CD8-positive, alpha-beta memory T cell (primary cell): ENCODE measurements at regions not wholly inside any gene's neighbourhood (a gene's known extent, or its start where the extent isn't known, plus 50 kb on each side); places are given as distances from the start of the nearest gene placed in this dataset.

Source experiments
- CTCF ChIA-PET: fragments of 350-600 bp; sonication (Branson Sonifier 250); formaldehyde crosslinking; loops from one replicate; lab custom pipeline; 2021; ENCODE audit warnings: antibody characterized with exemption; lab: Charles Lee
- POLR2A ChIA-PET: fragments of 350-600 bp; sonication (Branson Sonifier 250); formaldehyde crosslinking; loops from one replicate; lab custom pipeline; 2021; ENCODE audit warnings: antibody characterized with exemption; lab: Charles Lee
- DNase-seq, 5 donors: peaks; one replicate each; pipeline versions ENCODE4 v3.0.0 to v3.0.0-alpha.2; 2020 to 2022; ENCODE audit warnings: mixed read lengths in 1 of 5
- H3K27ac ChIP-seq: one replicate; pipeline ENCODE4 v1.7.0; 2013; ENCODE audit warnings: low read depth, mild to moderate bottlenecking, low read length, moderate library complexity
- H3K27me3 ChIP-seq: 2 replicates; pipeline ENCODE4 v1.7.0; 2013; ENCODE audit warnings: low read length, mild to moderate bottlenecking; ENCODE audit not compliant: insufficient read depth, poor library complexity, severe bottlenecking
- H3K36me3 ChIP-seq: 2 replicates; pipeline ENCODE4 v1.7.0; 2013; ENCODE audit warnings: mild to moderate bottlenecking, low read length, moderate library complexity; ENCODE audit not compliant: insufficient read depth
- H3K4me1 ChIP-seq: 2 replicates; pipeline ENCODE4 v1.7.0; 2013; ENCODE audit warnings: mild to moderate bottlenecking, low read length, moderate library complexity; ENCODE audit not compliant: insufficient read depth
- H3K4me3 ChIP-seq: 2 replicates; pipeline ENCODE4 v1.7.0; 2013; ENCODE audit warnings: mild to moderate bottlenecking, low read length
- H3K9me3 ChIP-seq: 2 replicates; pipeline ENCODE4 v1.7.0; 2013; ENCODE audit warnings: mild to moderate bottlenecking, low read length
- H3K27ac Mint-ChIP-seq, 8 donors: one replicate each; pipeline ENCODE4 v1.8.0; 2020 to 2021; ENCODE audit warnings: mixed read lengths in 8 of 8, mild to moderate bottlenecking in 6 of 8, inconsistent platforms in 3 of 8, moderate library complexity in 3 of 8
- H3K27me3 Mint-ChIP-seq, 2 donors: one replicate each; pipeline ENCODE4 v1.8.0; 2020 to 2021; ENCODE audit warnings: mixed read lengths in 2 of 2, mild to moderate bottlenecking in 1 of 2, moderate library complexity in 1 of 2
- H3K36me3 Mint-ChIP-seq, 3 donors: one replicate each; pipeline ENCODE4 v1.8.0; 2020 to 2021; ENCODE audit warnings: mixed read lengths in 3 of 3, inconsistent platforms in 1 of 3, mild to moderate bottlenecking in 1 of 3
- H3K4me1 Mint-ChIP-seq, 3 donors: one replicate each; pipeline ENCODE4 v1.8.0; 2020 to 2021; ENCODE audit warnings: mixed read lengths in 3 of 3, inconsistent platforms in 1 of 3, mild to moderate bottlenecking in 1 of 3
- H3K4me3 Mint-ChIP-seq, 7 donors: one replicate each; pipeline ENCODE4 v1.8.0; 2020 to 2021; ENCODE audit warnings: mixed read lengths in 7 of 7, mild to moderate bottlenecking in 6 of 7, moderate library complexity in 4 of 7, inconsistent platforms in 2 of 7
- H3K9me3 Mint-ChIP-seq, 5 donors: one replicate each; pipeline ENCODE4 v1.8.0; 2020 to 2022; ENCODE audit warnings: mixed read lengths in 5 of 5, mild to moderate bottlenecking in 3 of 5, moderate library complexity in 2 of 5, inconsistent platforms in 1 of 5

DNA sequence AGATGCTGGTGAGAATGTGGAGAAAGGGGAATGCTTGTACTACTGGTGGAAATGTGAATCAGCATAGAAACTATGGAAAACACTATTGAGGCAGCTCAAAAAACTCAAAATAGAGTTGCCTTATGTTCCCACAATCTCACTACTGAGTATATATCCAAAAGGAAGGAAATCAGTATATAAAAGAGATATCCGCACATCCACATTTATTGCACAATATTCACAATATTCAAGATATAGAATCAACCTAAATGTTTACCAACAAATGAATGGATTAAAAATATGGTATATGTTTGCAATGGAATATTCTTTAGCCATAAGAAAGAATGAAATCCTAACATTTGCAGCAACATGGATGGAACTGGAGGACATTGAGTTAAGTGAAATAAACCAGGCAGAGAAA, 686.8 kb downstream of the OTOL1 start:
- POLR2A ChIA-PET, result no interaction called here
- H3K4me1 ChIP-seq, result no peaks in the 10 kb centered on the region
- no peak for DNase-seq
- Mint-ChIP-seq H3K4me1 (no peaks in the 10 kb centered on the region), H3K4me3 (no peak overlapping the region), H3K36me3 (no peaks in the 10 kb centered on the region), H3K27ac (no peak overlapping the region), H3K27me3 (no peaks in the 10 kb centered on the region), H3K9me3 (peaks cover under 1 to 18% (median 13%) of the 10 kb centered on the region in 5 donors)
- CTCF ChIA-PET, result no interaction called here
- no peaks in the 10 kb centered on the region for H3K9me3 ChIP-seq
- no peaks in the 10 kb centered on the region for H3K36me3 ChIP-seq
- no peaks in the 10 kb centered on the region for H3K27me3 ChIP-seq
- no peak overlapping the region for H3K4me3 ChIP-seq
- H3K27ac ChIP-seq, result no peak overlapping the region

DNA sequence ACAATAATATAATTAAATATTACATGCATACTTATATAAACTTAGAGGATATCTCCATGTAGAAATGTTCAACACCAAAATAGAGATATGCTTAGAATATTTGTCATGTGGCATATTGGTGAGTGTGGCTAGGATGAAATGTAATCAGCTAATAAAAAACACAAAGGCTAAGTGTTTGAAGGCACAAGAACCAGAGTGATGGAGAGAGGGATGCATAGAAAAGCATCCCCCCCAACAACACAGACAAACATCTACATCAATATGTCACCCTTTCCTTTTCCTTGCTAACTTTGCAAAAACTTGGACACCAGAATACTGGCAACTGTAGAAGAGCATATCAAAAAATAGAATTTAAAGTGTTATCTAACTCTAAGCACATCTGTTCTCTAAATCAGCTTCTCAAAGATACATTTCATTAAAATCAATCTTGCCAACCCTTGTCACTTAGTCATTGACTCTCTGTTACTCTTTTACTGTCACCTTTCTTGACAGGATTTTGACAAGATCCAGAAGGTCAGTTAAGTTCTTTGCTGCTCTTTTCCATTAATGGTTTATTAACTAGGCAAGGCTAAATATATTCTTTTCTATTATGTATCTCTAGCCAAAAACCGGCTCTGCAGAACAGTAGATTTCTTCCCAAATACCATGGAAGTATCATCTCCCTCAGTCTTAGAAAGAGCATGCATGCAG, 695.9 kb downstream of the OTOL1 start:
- Histone ChIP-seq H3K4me3 (no peak overlapping the region), H3K9me3 (no peaks in the 10 kb centered on the region), H3K27ac (no peak overlapping the region), H3K4me1 (no peaks in the 10 kb centered on the region), H3K27me3 (no peaks in the 10 kb centered on the region), H3K36me3 (no peaks in the 10 kb centered on the region)
- Mint-ChIP-seq H3K4me3 (no peak overlapping the region), H3K9me3 (peaks cover 7 to 23% (median 13%) of the 10 kb centered on the region in 5 donors), H3K27me3 (no peaks in the 10 kb centered on the region), H3K36me3 (no peaks in the 10 kb centered on the region), H3K4me1 (no peaks in the 10 kb centered on the region), H3K27ac (no peak overlapping the region)
- no peak for DNase-seq
- ChIA-PET POLR2A (no interaction called here), CTCF (no interaction called here)

DNA sequence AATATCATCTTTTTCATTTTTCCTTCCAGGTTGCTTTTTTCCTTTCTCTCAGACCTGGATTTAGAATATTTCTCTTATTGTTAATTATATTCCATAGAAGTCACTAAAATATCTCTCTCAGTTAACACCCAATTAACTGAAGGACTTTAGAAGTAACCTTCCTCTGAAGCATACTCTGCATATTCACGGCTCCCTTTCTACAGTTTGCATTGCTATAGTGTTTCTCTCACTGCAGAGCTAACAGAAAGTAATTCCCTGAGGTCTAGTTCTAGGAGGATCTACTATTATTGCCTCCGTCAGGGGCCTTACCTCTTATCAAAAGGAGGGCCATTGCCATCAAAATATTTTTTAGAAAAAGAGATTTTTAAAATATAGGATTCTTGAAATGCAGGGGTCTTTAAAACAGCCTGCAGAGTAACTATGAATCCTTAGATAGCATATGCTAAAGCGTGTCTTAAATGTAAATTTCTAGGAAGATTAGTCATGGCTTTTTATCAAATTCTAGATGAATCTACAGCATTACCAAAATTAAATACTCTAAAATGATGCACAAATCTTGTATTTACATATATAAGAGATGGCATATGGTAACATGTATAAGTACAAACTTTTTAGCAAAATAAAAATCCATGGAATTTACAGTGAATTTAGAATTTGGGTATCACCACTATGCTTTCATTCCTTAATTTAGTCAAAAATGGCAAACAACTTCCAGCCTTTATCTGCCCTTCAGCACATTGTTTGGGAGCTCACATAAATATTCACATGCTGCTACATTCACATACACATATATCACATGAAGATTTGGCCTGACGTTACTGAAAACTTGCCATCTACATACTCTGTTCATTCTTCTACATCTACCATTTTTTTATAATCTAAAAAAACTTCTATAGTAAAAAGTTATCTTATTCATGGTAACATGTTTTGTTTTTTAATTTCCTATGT, 696.8 kb downstream of the OTOL1 start:
- Histone ChIP-seq H3K4me3 (no peak overlapping the region), H3K9me3 (no peaks in the 10 kb centered on the region), H3K27ac (no peak overlapping the region), H3K27me3 (no peaks in the 10 kb centered on the region), H3K4me1 (no peaks in the 10 kb centered on the region), H3K36me3 (no peaks in the 10 kb centered on the region)
- Mint-ChIP-seq H3K9me3 (peaks cover 7 to 23% (median 10%) of the 10 kb centered on the region in 5 donors), H3K27me3 (no peaks in the 10 kb centered on the region), H3K4me3 (no peak overlapping the region), H3K27ac (no peak overlapping the region), H3K4me1 (no peaks in the 10 kb centered on the region), H3K36me3 (no peaks in the 10 kb centered on the region)
- ChIA-PET CTCF (no interaction called here), POLR2A (no interaction called here)
- no peak for DNase-seq

DNA sequence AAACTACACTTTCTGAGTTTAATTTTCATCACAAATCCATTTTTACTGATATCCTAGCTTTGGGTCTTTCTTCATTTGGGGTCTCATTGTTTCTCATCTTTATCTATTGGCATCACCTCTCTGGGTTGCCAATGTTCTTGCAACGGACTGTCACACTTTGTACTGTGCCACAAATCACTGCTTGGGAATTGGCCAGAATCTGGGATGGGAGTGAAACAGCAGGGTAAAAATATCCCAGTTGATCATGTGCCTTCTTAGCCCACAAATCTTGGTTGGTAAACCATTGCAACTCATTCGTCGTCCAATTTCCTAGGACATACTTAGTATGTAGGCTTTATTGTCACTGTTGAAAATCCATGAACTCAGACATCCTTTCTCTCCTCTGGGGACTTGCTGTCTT, 698.5 kb downstream of the OTOL1 start:
- DNase-seq, result no peak
- H3K4me3 Mint-ChIP-seq, result no peak overlapping the region
- H3K4me1 Mint-ChIP-seq, result no peaks in the 10 kb centered on the region
- H3K9me3 ChIP-seq, result no peaks in the 10 kb centered on the region
- H3K27ac ChIP-seq, result no peak overlapping the region
- no peaks in the 10 kb centered on the region for H3K4me1 ChIP-seq
- no peaks in the 10 kb centered on the region for H3K36me3 Mint-ChIP-seq
- no peaks in the 10 kb centered on the region for H3K27me3 Mint-ChIP-seq
- H3K4me3 ChIP-seq, result no peak overlapping the region
- ChIA-PET POLR2A (no interaction called here), CTCF (no interaction called here)
- no peak overlapping the region for H3K27ac Mint-ChIP-seq
- no peaks in the 10 kb centered on the region for H3K27me3 ChIP-seq
- peaks cover 3 to 14% (median 6%) of the 10 kb centered on the region in 5 donors for H3K9me3 Mint-ChIP-seq
- H3K36me3 ChIP-seq, result no peaks in the 10 kb centered on the region

DNA sequence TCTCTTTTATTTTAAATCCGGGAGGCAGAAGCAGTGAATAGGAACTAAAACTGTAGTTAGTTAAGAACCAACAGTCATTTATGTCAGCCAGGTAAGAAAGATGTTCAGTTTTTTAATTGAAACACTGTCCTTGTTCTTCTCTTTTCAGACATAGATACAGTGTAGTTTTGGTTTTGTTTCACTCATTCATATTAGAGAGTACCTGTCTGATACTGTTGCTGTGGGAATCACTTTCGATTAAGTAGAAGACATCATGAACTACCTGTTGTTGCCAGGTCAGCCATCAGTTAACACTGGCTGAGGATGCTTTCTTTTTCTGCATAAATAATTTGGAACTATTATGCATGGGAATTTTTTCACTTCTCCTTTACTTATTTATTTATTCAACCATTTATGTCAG, 700.4 kb downstream of the OTOL1 start:
- Histone ChIP-seq H3K27me3 (no peaks in the 10 kb centered on the region), H3K4me1 (no peaks in the 10 kb centered on the region), H3K36me3 (no peaks in the 10 kb centered on the region), H3K4me3 (no peak overlapping the region), H3K9me3 (no peaks in the 10 kb centered on the region), H3K27ac (no peak overlapping the region)
- no peak for DNase-seq
- CTCF ChIA-PET, result no interaction called here
- H3K27ac Mint-ChIP-seq, result no peak overlapping the region
- H3K4me1 Mint-ChIP-seq, result no peaks in the 10 kb centered on the region
- no peaks in the 10 kb centered on the region for H3K36me3 Mint-ChIP-seq
- POLR2A ChIA-PET, result no interaction called here
- peaks cover 1 to 13% (median 5%) of the 10 kb centered on the region in 5 donors for H3K9me3 Mint-ChIP-seq
- no peaks in the 10 kb centered on the region for H3K27me3 Mint-ChIP-seq
- no peak overlapping the region for H3K4me3 Mint-ChIP-seq

DNA sequence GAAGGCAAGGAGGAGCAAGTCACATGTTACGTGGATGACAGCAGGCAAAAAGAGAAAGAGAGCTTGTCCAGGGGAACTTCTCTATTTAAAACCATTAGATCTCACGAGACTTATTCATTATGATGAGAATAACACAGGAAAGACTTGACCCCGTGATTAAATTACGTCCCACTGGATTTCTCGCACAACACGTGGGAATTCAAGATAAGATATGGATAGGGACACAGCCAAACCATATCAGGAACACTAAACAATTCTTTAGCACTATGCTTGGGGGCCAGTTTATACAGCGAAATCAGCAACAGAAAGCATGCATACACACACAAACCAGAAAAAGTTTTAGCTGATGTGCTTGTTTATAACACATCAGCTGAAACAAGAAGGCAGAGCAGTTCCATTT, 704.2 kb downstream of the OTOL1 start:
- Mint-ChIP-seq H3K4me1 (no peaks in the 10 kb centered on the region), H3K4me3 (no peak overlapping the region), H3K27ac (no peak overlapping the region), H3K9me3 (peaks cover 0 to 8% (median 2%) of the 10 kb centered on the region in 5 donors), H3K36me3 (no peaks in the 10 kb centered on the region), H3K27me3 (no peaks in the 10 kb centered on the region)
- H3K4me1 ChIP-seq, result no peaks in the 10 kb centered on the region
- H3K36me3 ChIP-seq, result no peaks in the 10 kb centered on the region
- CTCF ChIA-PET, result no interaction called here
- H3K9me3 ChIP-seq, result no peaks in the 10 kb centered on the region
- DNase-seq, result no peak
- POLR2A ChIA-PET, result no interaction called here
- no peaks in the 10 kb centered on the region for H3K27me3 ChIP-seq
- no peak overlapping the region for H3K27ac ChIP-seq
- H3K4me3 ChIP-seq, result no peak overlapping the region

DNA sequence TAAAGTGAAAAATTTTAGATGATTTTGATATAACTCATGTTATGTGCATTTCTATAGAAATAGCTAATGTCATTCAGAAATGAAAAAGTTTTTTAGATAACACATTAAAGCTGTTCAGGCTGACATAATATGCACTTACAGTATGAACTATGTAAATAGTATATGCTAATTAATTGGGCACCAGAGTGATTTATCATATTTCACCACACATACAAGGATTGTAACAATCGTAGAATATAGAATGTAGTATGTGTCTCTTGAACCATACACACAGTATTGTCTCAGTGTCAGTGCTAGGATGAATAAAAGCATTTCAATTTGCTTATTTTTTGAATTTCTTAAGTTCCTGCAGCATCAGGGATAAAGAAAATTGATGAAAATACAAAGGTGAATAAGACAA, 710.0 kb downstream of the OTOL1 start:
- Histone ChIP-seq H3K4me1 (no peaks in the 10 kb centered on the region), H3K4me3 (no peak overlapping the region), H3K27me3 (no peaks in the 10 kb centered on the region), H3K27ac (no peak overlapping the region), H3K36me3 (no peaks in the 10 kb centered on the region), H3K9me3 (no peaks in the 10 kb centered on the region)
- POLR2A ChIA-PET, result no interaction called here
- Mint-ChIP-seq H3K4me3 (no peak overlapping the region), H3K9me3 (peaks cover 0 to 14% (median 0%) of the 10 kb centered on the region in 5 donors), H3K27ac (no peak overlapping the region), H3K4me1 (no peaks in the 10 kb centered on the region), H3K27me3 (no peaks in the 10 kb centered on the region), H3K36me3 (no peaks in the 10 kb centered on the region)
- DNase-seq, result no peak
- CTCF ChIA-PET, result no interaction called here

DNA sequence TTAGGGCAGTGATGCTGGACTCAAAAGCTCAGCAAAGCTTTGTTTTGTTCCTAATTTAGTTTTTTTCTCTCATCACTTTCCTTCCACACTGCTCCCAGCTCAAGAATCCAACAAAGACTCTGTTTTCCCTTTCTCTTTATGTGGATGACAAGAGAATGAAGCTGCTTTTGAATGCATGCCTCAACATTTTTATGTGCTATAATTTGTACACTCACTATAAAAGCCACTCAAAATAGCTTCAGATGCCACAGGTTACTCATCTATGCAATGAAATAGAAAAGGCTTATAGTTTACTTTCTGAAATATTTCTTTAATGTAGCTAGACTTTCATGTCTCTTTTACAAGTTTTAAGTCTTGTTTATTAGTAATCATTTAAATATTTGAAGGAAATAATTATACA, 714.9 kb downstream of the OTOL1 start:
- no peaks in the 10 kb centered on the region for H3K4me1 ChIP-seq
- ChIA-PET CTCF (no interaction called here), POLR2A (no interaction called here)
- no peaks in the 10 kb centered on the region for H3K36me3 ChIP-seq
- H3K9me3 Mint-ChIP-seq, result peaks cover 0 to 9% (median 2%) of the 10 kb centered on the region in 5 donors
- DNase-seq, result no peak
- H3K27ac ChIP-seq, result no peak overlapping the region
- no peak overlapping the region for H3K4me3 ChIP-seq
- H3K27ac Mint-ChIP-seq, result no peak overlapping the region
- H3K9me3 ChIP-seq, result no peaks in the 10 kb centered on the region
- H3K36me3 Mint-ChIP-seq, result no peaks in the 10 kb centered on the region
- H3K4me1 Mint-ChIP-seq, result no peaks in the 10 kb centered on the region
- no peaks in the 10 kb centered on the region for H3K27me3 ChIP-seq
- H3K27me3 Mint-ChIP-seq, result no peaks in the 10 kb centered on the region
- H3K4me3 Mint-ChIP-seq, result no peak overlapping the region
